ENCODE measurements at regions not wholly inside any gene's neighbourhood (a gene's known extent, or its start where the extent isn't known, plus 50 kb on each side); places are given as distances from the start of the nearest gene placed in this dataset.

GRCh38 chr16:73131156-73131862, 83.4 kb upstream of the ZFHX3 start:
- TF ChIP-seq POLR2A (IDR thresholded peaks at IDR 0.05) (no peak), CTCF (IDR thresholded peaks at IDR 0.05) (no peak)
